T-helper 1 cell (primary cell): ENCODE measurements at regions not wholly inside any gene's neighbourhood (a gene's known extent, or its start where the extent isn't known, plus 50 kb on each side); places are given as distances from the start of the nearest gene placed in this dataset.
"Not testable (repeated sequence)": the region's sequence is repeated elsewhere in the genome, so short reads cannot be mapped to it uniquely, and the experiment has no call there.

Experiments used
- DNase-seq, 5 donors: peaks; one replicate each; pipeline ENCODE4 v3.0.0-alpha.2; 2012 to 2020

DNA sequence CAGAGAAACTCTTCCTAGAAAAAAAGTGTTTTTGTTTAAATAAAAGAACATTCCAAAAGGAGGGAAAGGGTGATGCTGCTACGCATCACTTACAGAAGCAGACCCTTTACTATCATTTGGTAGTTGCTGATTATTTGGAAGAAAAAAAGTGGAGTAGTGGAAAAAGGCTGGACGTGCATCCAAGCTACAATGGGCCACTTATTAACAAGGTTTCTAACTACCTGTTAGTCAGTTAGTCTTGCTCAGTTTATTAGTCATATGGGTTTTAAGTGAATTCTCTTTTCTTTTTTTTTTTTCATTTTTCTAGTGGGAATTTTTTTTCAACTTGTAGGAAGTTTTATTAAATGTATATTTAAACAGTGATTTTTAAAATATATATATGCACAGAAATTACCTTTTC is 866.0 kb downstream of the MCTP2 start:
- no peak for DNase-seq

DNA sequence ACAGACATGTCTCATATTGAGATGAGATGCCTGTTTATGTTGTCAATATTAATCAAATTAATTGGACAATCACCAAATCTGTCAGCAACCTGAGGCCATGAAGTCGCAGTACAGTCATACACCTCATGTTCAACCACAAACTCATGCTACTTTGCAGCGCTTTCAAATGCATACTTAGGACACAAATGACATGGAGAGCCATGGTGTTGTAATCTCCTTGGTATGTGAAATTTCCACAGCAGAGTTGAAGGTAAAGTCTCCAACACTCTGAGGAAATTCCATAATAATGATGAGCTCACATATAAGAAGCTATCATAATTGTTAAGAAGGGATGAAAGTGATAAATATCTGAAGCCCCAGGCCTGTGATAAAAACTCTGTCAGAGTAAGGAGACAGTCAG is 873.9 kb downstream of the MCTP2 start:
- DNase-seq = no peak

DNA sequence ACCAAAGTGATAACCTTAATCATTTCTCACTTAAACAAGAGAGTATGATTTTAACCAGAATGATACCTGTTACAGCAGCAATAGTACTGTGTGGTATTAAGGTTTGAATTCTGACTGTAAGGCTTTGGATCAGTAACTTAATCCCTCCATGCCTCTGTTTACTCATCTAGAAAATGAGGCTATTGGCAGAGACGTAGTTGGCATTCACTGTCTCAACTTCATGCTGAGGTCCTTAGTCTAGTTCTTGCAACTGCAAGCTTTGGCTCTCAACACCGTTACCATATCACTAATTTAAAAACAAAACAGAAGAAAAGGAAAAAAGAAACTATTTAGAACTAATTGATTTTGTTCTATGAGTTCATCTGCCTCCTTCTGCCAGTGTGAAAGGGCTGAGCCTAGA is 875.4 kb downstream of the MCTP2 start:
- DNase-seq = no peak

DNA sequence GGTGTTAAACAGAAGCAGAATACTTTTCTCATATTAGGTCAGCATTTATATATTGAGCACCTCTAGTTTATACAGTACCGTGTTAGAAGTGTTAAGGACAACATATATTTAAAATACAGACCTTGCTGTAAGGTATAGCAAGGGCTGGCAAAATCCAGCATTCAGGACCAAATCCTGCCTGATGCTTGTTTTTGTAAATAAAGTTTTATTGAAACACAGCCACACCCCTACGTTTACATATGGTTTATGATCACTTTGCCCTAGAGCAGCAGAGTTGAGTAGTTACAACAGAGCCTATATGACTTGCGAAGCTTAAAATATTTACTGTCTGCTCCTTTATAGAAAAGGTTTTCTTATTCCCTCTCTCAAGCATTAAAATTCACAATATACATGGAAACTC is 877.3 kb downstream of the MCTP2 start:
- DNase-seq = no peak

DNA sequence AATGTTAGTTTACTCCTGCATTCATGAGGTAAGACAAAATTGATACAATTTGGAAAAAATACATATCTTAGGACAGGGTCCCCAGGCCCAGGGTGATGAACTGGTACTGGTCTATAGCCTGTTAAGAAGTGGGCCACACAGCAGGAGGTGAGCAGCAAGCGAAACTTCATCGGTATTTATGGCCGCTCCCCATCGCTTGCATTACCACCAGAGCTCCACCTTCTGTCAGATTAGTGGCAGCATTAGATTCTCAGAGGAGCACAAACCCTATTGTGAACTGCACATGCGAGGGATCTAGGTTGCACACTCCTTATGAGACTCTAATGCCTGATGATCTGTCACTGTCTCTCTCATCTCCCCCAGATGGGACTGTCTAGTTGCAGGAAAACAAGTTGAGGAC is 880.6 kb downstream of the MCTP2 start:
- DNase-seq = no peak

DNA sequence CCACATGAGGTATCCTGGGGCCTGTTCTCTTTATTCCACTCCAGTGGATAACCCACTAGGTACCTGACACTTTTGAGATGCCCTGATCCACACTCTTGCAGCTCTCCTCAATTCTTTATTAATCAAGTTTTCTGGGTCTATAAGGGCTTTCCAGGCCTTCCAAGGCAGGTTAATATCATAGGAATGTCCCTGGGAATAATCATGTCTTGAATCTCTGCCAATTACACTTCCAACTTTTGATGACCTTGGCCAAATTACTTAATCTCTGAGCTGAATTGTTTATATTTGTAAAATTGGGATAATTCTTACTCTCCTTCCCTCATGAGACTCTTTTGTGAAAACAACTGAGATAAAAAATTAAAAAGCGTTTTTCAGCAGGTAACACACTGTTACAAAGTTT is 881.7 kb downstream of the MCTP2 start:
- no peak for DNase-seq

DNA sequence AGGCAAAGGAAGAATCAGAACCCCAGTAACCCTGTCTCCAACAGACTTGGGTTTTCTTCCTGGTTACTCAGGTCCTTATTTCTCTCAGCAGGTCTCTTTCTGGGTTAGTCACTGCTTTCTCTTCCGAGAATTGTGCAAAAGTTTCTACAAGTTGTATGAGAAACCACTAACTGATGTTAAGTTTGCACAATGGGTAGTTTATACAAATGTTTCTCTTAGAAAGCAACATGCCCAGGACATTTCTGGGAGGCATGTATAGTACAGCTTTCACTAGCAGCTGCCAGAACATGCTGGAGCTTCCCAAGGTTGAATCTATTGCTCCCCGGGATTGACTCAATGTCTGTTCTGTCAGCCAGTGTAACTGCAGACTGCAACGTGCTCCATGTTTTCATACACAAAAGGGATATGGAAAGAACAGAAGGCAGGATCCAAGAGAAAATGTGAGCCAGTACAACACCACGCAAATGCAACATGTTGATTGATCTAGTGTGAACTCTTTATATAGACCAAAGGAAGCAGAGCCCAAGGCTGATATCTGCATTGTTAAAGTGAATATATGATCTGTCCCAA is 887.8 kb downstream of the MCTP2 start:
- DNase-seq = no peak

DNA sequence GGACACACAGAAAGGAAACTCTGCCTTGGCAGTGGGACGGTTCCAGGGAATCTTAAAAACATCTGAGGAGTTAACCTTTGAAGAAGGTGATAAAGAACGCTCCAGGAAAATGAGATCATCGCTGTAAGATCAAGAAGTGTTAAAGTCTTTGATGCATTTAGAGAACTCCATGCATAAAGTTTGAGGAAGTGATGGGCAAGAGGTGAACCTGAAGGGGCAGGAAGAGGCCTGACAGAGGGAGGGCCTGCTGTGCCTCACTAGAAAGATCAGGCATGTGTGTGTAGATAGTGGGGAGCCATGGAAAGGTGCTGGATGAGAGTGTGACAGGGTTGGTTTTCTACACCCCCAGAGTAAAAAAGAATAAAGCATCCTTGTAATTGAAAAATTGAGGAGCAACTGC is 889.2 kb downstream of the MCTP2 start:
- no peak for DNase-seq

DNA sequence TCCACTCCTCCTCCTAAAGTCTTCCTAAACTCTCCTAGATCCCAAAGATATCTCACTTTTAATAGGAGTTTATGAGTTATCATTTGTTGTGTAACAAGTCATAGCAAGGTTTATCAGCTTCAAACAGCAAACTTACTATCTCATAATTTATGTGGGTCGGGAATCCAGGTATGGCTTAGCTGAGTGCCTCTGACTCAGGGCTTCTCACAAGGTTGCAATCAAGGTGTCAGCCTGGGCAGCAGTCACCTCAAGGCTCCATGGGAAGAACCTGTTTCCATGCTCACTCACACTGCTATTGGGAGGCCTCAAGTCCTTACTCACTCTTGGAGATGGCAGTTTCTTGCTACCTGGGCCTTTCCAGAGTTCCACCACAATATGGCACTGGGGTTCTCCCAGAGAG is 889.8 kb downstream of the MCTP2 start:
- DNase-seq = no peak

DNA sequence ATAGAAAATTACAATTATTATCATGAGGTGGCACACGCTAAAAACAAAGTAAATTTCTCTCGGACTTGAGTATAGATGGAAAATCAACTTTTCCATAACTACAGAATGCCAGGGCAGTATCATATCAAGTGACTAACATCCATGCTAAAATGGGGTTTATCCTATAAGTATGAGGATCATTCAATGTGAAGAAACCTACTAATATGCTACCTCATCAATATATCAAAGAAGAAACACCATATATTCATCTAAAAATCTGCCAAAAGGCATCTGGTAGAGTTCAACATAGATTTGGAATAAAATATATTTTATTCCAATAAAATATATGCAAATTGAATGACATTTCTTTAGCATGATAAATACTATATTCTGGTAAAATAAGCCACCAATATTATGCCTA is 894.4 kb downstream of the MCTP2 start:
- DNase-seq = no peak

DNA sequence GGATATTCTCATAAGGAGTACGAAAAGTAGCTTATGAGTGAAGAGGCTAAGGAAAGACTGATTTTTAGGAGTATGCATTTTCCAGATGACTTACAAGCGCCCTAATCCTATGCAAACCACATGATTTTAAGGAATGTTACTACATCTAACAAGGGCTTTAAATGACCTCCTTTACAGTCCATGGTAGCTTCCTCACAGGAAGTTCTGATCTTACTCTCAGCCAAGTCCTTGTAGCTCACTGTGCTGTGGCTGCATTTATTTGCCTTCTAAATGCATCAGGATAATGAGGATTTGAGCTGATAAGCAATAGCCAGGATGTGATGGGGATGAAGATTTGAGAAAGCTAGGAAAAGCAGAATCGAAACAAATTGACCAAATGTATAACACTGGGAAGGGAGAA is 896.0 kb downstream of the MCTP2 start:
- no peak for DNase-seq

DNA sequence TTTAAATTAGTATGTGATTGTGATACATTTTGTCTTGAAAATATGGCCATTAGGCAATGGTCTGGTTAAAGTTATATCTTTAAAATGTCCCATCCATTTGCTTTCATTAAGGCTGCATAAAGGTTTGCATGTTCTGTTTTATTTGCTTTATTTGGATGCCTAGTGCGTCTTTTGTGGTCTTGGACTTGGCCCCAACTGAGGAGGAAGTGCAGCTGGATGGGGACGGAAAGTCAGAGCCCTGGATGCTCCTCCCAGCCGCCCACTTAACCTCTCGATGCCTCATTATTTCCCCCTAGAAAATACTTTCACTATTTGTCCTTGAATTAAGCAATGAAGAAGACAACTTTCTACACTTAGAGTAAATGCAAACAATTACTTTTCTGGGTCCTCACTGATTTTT is 898.2 kb downstream of the MCTP2 start:
- no peak for DNase-seq

DNA sequence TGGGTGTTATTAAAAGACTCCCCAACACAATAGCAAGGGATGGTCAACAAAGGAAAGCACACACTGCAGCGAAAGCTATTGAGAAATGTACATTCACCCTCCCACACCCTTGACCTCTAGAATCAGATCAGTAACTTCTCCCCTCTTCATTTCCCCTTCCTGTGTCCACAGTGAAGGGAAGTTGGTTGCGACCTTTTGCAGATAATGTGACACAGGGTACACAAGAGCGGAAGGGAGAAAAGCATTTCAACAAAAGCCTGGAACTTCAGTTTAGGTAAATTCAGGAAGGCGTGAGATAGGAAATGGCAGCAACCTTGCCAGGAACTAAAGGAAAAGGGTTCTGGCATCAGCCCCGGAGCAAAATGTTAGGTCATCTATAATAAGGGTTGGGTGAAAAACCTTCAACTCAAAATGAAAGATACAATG is 899.8 kb downstream of the MCTP2 start:
- DNase-seq = no peak

DNA sequence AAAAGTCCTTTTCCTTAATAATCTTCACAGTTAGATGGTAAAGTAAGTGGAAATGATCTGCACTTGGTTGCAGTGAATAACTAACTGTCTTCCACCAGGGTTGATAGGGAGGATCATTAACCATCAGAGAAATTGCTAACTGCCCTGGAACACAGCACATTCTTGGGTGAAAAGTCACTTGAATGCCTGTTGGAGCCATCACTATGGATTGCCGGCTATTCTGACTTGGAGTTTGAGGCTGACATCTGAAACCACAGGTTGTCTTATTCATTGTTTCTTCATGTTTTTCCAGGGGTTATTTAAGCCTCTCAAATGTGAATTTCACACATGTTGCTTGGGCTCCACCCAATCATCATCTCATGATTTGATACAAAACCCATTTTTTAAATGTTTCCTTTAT is 901.4 kb downstream of the MCTP2 start:
- no peak for DNase-seq

DNA sequence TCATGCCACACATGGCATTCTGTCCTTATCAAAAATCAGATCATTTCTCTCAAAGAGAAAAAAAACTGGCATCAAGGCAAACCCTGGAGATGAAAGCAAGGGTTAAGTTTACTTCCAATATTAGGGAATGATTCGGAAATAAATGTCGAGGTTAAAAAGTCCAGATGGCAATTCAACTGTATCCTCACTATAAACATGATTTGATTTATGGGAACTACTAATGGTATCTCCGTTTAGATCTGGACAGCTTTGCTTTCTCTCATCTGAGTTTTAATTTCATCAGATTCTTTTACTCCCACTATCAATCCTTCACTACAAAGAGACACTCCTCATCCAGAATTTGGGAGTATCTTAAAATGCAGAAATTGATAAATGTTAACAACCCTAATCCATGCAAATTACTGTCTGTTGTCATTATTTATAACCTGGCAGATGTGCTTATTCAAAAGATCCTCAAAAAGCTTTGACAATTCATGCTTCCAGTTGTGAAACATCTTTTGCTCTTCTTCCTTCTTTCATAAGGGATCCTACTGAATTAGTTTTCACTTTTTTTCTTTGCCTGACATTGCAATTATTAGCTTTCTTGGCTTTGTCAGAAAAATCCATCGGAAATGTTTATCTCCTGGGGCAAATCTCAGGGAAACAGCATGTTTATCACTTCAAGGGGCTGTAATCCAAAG is 903.2 kb downstream of the MCTP2 start:
- no peak for DNase-seq

DNA sequence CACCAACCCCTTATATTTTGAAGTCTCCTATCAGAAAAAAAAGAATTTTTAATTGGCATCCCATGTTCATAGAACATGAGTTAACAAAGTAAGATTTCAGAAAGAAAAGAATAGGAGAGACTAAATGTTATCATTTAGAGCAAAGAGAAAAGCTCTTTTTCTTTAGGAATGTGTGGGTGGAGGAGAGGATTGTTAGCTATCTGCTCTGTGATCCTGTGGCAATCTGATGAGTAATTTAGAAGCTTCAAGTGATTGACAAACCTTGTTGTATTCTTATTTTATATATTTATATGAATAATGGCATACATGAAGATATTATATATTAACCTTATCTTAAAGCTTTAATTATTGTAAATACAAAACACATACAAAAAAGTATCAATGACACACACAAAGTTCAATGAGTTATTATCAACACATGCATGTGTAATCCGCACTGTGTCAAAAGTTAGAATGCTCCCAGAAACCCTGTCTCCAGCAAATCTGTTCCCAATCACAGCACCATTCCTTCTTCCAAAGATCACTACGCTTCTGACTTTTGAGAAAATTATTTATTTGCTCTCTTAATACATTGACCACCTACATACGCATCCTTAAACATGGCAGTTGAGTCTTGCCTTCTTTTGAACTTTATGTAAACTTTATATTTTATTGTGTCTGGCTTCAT is 907.4 kb downstream of the MCTP2 start:
- no peak for DNase-seq

DNA sequence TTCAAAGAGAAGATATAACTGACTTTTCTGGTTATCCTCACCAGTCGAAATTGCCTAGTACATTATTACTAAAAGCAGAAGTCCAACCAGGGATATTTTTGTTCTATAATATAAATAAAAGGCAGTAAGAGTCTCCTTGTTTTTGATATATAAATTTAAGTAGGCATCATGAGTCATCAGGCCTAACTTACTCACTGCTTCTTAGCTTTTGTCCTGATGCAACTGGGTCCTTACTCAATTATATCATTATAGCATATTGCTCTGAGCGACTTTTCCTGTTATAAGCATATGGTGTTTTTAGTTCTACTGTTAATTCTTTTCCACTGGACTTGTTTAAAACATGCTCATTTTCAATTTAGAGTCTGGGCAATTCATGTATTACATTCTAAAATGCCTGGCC is 910.1 kb downstream of the MCTP2 start:
- DNase-seq = no peak

DNA sequence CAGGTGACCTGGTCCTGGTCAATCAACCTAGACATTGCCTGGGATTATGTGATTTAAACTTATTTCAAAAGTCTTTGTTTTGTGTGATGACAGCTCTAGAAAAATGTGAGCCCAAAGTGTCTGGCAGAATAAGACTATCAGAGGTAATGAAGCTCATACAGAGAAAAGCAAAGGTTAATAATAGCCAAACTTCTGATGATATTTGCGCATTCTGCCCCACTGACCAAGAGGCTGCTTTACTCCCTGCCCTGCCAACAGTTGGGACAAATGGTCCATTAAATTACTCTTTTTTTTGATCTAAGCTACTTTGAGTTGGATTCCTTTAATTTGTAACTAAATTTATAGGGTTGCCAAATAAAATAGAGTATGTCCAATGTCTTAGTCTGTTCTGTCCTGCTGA is 911.2 kb downstream of the MCTP2 start:
- no peak for DNase-seq

DNA sequence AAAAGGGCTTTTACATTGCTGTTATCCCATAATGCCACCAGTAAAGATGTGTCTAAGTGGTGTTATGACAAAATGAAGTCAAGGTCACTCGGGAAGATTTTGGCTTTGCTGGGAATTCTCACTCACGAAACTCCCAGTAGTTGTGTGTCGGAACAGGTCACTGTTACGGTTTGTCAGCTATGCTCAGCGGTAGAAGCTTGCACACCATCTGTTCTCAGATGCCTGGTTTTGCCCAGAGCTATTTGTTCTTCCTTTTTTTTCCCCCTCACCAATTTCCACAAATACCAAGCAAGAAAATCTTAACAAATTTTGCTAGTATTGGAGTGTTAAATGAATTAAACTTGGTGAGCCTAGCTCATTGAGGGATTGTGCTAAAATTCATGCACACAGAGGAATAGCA is 915.1 kb downstream of the MCTP2 start:
- no peak for DNase-seq

DNA sequence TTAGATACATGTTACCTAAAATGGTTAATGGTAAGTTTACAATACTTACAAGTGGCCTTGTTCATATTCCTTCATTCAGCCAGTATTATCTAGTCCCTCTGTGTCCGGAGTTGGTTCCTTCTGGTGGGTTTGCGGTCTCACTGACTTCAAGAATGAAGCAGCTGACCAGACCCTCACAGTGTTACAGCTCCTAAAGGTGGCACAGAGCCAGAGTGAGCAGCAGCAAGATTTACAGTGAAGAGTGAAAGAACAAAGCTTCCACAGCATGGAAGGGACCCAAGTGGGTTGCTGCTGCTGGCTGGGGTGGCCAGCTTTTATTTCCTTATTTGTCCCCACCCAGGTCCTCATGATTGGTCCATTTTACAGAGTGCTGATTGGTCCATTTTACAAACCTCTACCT is 916.8 kb downstream of the MCTP2 start:
- DNase-seq = no peak

DNA sequence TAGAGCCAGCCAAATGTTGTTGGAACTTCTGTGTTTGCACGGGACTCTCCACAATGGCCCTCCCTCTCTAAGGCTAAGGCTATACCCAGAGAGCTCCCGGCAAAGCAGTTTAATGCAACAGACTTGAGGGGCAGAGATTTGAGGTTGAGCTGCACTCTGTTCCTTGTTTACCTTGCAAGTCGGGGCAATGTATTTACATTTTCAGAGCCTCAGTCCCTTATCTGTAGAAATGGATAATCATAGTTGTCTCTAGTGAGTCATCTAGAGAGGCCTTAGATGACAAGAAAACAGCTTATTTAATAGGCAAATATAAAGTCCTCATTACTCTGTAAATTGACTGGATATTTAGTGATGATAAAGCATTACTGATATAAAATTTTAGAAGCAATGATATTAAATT is 917.7 kb downstream of the MCTP2 start:
- DNase-seq = no peak

DNA sequence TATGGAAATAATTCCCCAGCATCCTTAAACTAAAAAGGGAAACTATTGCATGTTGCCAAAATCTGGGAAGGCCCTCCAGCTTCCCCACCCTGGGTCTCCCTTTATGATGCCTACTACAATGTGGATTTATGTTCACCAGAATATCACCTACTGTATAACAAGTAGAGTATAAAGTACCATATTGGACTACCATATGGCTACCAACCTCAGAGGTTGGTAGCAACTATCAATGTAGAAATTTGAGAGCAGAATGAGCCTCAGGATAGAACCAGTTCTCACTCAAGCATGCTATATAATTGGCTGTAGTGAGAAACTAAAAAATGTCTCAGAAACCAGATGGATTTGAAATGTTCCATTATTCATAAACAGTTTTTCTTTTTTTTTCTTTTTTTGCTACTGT is 918.4 kb downstream of the MCTP2 start:
- no peak for DNase-seq

DNA sequence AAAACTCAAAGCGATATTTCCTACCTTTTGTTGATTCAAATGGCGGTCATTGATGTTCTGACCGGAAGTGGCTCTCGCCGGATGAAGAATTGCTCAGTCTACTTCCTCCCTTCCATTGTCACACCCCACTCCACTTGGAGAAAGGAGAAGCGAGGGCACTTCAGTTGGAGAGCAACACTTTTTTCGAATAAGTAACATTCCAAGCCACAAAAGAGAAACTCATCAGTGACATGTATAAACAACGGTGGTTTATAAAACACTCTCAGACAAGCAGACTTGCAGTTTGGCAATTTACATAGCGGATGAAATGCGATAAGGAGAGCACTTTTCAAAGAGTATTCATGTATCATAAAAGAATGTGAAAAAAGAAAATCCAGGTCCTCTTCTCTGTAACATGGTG is 919.1 kb downstream of the MCTP2 start:
- no peak for DNase-seq

DNA sequence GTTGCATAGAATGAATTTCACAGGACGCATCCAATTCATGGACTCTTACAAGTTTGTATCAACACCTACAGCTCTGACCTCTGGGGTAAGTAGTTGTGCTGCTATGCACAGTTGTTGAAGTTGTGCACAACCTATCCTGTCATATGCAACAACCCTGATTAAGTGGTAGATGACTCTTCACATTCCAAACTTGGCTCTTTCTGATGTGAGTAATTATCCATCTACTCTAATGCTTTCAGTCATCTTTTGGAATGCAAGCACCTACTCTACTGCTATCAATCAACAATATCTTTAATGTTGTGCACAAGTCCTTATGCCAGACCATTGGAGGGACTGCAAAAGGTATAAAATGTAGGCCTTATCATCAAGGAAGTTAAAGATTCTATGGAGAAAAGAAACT is 921.4 kb downstream of the MCTP2 start:
- no peak for DNase-seq

DNA sequence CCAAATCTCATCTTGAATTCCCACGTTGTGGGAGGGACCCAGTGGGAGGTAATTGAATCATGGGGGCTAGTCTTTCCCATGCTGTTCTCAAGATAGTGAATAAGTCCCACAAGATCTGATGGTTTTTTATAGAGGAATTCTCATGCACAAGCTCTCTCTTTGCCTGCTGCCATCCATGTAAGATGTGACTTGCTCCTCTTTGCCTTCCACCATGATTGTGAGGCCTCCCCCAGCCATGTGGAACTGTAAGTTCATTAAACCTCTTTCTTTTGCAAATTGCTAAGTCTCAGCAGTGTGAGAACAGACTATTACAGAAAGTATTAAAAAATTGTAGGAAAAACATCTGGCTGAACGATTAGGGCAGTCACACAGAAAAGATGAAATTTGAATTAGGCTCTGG is 921.8 kb downstream of the MCTP2 start:
- DNase-seq = not testable (repeated sequence)
